CD4-positive, alpha-beta T cell treated with Interleukin-21 for 1 hour (primary cell): ENCODE measurements at regions not wholly inside any gene's neighbourhood (a gene's known extent, or its start where the extent isn't known, plus 50 kb on each side); places are given as distances from the start of the nearest gene placed in this dataset.
"Not testable (repeated sequence)": the region's sequence is repeated elsewhere in the genome, so short reads cannot be mapped to it uniquely, and the experiment has no call there.

Experiments
- DNase-seq: peaks from one replicate; pipeline ENCODE4 v3.0.0-alpha.2; 2020

DNA sequence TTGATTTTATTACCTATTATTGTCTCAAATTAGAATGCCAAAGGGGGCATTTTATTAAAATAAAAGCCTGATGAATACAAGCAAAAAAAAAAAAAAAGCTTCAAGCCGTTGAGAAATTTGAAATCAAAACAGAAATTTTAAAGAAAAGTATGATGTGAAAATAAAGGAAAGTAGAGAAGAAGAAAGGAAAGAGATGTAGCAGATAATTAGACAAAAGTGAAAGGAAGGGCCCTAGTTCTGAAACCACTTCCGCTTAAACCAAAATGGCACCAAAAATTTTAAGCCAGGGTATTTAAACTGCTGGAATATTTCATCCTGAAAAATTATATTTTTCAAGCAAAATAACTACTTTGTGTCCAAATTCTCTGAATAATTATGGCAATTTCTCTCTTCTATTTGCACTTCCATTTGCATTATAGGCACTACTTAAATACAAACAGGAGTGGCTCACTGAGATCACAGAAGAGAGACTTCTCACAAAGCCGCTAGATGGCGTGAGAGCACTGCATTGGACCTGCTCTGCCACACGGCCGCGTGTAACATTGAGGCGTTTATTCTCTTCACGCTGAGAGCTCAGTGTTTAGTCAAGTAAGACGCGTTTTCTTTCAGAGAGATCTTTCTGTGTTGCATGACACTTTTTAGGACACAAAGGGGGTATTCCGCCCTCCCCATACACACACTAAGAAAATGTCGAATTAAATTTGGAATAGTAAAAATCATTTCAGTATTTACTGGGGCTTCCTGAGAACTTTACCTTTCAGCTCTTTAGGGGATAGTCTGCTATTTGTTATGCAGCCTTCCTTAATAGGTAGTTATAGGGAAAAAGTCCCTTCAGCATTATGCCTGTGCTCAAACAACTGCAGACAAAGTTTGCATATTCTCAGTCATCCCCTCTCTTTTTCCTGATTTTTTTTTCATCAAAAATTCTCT, 368.4 kb upstream of the CCNH start:
- peak; percentile 79 for DNase-seq

GRCh38 chr5:87778876-87779275, 366.1 kb upstream of the CCNH start:
- no peak for DNase-seq

DNA sequence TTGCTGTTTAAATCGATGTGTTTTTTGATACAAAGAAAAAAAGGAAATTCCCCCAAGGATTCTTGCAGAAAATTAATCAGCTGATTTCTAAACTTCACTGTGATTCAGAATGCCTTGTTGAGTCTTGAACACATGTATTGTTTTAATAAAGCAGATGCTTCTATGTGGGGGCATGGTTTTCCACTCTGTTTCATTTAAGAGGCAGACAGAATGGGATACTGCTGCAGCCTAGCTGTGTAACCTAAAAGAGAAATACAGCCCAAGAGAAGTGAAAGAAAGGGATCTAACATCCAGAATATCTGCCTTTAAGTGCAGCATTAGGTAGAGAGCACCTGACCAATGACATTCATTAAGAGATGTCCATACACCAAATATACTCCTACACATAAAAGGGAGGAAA, 365.1 kb upstream of the CCNH start:
- no peak for DNase-seq

- DNase-seq: no peak
Observed at GRCh38 chr5:87776785-87777184, 364.1 kb upstream of the CCNH start.

DNA sequence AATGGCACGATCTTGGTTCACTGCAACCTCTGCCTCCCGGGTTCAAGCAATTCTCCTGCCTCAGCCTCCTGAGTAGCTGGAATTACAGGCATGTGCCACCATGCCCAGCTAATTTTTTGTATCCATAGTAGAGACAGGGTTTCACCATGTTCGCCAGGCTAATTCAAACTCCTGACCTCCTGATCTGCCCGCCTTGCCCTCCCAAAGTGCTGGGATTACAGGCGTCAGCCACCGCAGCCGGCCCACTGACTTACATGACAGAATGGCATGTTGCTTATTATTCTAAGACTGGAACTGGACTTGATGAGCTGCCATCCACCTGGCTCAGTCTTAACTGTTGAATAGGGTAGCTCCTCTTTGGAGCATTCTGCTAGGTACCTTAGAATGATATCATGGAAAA, 363.6 kb upstream of the CCNH start:
- not testable (repeated sequence) for DNase-seq

DNA sequence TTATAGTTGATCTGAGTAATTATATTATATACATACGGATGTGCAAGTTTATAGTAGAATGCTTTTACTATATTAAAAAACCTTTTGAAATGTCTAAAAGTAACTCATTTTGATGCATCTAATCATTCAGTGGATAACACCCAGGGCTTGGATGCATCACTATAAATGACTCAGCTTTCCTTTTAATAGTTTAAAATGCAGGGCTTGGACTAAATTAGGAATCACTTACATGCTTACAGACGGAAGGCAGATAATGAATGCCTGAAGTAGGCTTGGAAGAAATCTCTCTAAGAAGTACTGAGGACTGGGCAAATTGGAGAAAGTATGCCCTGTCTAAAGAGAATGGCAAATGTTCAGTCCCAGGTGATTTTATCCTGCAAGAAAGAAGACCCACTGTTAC, 362.5 kb upstream of the CCNH start:
- no peak for DNase-seq

- no peak for DNase-seq
Observed at GRCh38 chr5:87774804-87775203, 362.1 kb upstream of the CCNH start.

DNA sequence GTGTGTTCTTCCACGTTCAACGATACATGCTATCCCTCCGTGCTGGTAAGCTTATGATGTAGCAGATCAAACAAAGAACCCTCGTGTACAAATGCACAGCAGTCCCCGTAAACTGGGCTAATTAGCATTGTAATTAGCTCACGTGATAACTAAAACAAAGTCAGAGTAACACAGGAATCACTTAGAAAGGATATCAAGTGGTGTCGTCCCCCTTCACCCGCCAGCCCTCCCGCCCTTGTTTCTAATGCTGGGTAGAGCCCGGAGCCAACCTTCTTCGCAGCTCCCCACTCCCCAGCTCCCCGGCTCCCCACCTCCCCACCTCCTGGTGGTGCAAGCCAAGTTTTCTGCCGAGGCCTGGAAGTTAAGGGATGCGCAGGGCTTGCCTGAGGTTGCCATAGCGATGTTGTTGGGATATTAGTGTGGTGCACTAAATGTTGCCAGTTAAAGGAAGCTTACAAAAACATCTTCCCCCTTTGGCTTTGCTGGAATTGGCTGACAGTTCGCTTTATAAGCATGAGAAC, 357.9 kb upstream of the CCNH start:
- no peak for DNase-seq

DNA sequence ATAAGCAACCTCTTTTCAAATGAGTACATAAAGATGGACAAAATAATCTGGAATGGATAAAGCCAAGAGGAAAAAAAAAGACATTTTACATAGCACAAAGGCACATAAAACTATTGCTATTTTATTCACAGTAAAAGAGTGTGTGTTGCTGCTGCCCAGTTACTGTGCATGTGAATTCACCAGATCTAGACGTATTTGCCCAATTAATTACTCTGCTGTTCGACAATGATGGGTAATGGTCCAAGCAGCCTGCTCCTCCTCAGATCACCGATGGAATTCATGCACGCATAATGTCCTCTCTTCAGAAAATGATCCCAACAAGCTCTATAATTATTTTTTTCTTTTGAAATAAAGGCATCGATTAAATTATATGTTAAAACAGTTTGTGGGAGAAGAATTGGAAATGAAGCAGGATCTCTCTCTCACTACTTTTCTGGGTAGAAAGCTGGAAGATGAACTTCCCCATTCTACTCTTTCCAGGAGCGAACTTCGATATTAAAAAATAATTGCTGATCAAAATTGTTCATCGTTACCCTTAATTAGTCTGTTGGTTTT, 357.4 kb upstream of the CCNH start:
- DNase-seq: no peak

- DNase-seq: no peak
Observed at GRCh38 chr5:87769157-87769556, 356.4 kb upstream of the CCNH start.

- no peak for DNase-seq
Observed at GRCh38 chr5:87768190-87768589, 355.5 kb upstream of the CCNH start.

- no peak for DNase-seq
Observed at GRCh38 chr5:87765009-87765408, 352.3 kb upstream of the CCNH start.

DNA sequence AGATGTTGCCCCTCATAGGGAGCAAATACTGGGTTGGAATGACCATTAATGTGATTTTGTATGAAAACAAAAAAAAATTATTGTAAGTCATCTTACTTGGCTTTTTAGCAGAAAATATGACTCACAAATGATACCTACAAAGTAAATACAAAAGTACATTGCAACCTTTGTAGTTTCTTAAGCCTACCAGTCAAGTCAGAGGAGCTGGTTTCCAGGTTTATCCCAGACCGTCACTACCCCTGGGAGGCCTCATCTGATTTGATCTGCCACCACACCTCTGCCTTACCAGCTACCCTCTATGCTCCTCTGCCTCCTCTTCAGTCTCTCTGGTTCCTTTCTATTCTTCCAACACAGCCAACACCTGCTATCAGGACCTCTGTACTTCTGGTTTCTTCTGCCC, 349.9 kb upstream of the CCNH start:
- DNase-seq: no peak

DNA sequence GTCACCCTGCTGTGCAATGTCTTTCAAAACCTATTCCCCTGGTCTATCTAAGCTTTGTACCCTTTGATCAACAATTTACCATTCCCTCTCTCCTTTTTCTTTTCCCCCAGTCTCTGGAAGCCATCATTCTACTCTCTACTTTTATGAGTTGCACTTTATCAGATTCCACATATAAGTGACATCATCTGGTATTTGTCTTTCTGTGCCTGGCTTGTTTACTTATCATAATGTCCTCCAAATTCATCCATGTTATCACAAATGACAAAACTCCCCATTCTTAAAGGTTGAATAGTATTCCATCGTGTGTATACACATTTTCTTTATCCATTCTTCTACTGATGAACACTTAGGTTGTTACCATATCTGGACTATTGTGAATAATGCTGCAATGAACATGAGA, 344.2 kb upstream of the CCNH start:
- no peak for DNase-seq

GRCh38 chr5:87755360-87755759, 342.6 kb upstream of the CCNH start:
- DNase-seq: no peak

- no peak for DNase-seq
Observed at GRCh38 chr5:87754009-87754757, 341.5 kb upstream of the CCNH start.

- DNase-seq: no peak
Observed at GRCh38 chr5:87752362-87752761, 339.6 kb upstream of the CCNH start.

- DNase-seq: no peak
Observed at GRCh38 chr5:87751824-87752223, 339.1 kb upstream of the CCNH start.

GRCh38 chr5:87746891-87747377, 334.2 kb upstream of the CCNH start:
- no peak for DNase-seq

DNA sequence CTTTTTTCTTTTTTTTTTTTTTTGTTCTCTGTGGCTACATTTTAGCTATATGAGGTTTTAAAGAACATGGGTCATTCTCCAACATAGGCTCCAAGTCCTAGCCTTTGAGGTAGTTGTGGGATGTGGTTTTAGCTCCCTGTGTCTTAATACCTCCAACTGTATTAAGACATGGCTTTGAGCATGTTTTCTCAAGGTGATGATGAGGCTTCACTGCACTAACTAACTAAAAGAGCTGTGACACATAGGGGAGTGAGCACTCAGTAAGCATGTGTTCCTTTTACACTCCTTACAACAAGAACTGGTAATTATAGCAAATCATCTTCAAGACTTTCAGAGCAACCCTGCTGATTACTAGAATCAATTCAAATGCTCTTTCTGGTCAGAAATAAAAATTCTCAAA, 333.6 kb upstream of the CCNH start:
- no peak for DNase-seq

- DNase-seq: no peak
Observed at GRCh38 chr5:87741881-87742280, 329.2 kb upstream of the CCNH start.

- no peak for DNase-seq
Observed at GRCh38 chr5:87735923-87736322, 323.2 kb upstream of the CCNH start.

GRCh38 chr5:87733897-87734296, 321.2 kb upstream of the CCNH start:
- DNase-seq: no peak
